ENCODE measurements at regions not wholly inside any gene's neighbourhood (a gene's known extent, or its start where the extent isn't known, plus 50 kb on each side); places are given as distances from the start of the nearest gene placed in this dataset.

DNA sequence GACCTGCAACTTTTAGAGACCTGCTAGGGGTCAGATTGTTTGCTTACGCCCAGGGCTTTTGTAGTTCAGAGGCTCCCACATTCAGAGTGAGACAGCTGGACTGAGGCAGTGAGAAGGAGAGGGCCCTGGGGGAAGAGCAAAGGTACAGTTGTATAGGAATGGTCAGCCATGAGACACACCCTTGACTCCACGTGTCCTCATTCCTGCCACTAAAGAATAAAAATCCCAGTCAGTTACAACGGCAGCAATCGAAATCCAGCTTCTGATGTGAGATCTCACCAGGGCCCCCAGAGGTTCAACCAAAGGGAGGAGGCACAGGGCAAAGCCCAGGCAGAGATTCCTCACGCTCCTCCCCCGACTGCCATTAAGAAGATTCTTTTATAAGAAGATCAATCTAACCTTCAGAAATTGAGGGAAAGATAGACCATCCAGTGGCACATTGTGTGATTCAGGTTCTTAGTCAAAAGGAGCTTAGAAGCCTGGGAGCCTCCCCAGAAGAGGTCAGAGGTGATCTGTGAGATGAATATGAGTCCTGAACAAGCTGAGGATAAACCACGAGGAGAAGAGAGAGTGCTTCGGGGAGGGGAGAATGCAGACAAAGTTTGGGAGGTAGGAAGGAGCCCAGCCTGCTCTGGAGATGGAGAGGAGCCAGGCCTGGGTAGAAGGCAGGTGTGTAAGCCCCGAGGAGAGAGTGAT lies 317.0 kb downstream of the CYP26B1 start:
- H3K4me1 ChIP-seq (ENCODE audit: insufficient read depth) = no peaks in the 10 kb centered on the region
- no peak for ATAC-seq
- Mint-ChIP-seq H3K27me3 (ENCODE audit: insufficient read depth, low read depth, poor library complexity) (peaks cover 5% of the 10 kb centered on the region), H3K36me3 (ENCODE audit: low read depth) (no peaks in the 10 kb centered on the region), H3K27ac (no peak overlapping the region), H3K9me3 (no peaks in the 10 kb centered on the region; the same call in 1 of the 3 replicates), H3K4me1 (no peaks in the 10 kb centered on the region), H3K4me3 (no peak overlapping the region)
- no peaks in the 10 kb centered on the region for H3K27me3 ChIP-seq (ENCODE audit: insufficient read depth)
- no peak overlapping the region for H3K27ac ChIP-seq (ENCODE audit: low read depth)
- TF ChIP-seq, protein P1, sequence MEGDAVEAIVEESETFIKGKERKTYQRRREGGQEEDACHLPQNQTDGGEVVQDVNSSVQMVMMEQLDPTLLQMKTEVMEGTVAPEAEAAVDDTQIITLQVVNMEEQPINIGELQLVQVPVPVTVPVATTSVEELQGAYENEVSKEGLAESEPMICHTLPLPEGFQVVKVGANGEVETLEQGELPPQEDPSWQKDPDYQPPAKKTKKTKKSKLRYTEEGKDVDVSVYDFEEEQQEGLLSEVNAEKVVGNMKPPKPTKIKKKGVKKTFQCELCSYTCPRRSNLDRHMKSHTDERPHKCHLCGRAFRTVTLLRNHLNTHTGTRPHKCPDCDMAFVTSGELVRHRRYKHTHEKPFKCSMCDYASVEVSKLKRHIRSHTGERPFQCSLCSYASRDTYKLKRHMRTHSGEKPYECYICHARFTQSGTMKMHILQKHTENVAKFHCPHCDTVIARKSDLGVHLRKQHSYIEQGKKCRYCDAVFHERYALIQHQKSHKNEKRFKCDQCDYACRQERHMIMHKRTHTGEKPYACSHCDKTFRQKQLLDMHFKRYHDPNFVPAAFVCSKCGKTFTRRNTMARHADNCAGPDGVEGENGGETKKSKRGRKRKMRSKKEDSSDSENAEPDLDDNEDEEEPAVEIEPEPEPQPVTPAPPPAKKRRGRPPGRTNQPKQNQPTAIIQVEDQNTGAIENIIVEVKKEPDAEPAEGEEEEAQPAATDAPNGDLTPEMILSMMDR (conservative IDR thresholded peaks at IDR 0.05; ENCODE audit: low read depth in 2 of 2) = no peak
- TF ChIP-seq ZNF331 (CRISPR knock-in tag; IDR thresholded peaks at IDR 0.05; ENCODE audit: low read depth) (no peak), POLR2AphosphoS5 (IDR thresholded peaks at IDR 0.05; ENCODE audit: low read depth) (no peak), EZH2 (IDR thresholded peaks at IDR 0.05; ENCODE audit: low read depth, unreplicated experiment) (no peak), NANOG (IDR thresholded peaks at IDR 0.05; ENCODE audit: borderline replicate concordance) (no peak)
- TF ChIP-seq, protein P2, sequence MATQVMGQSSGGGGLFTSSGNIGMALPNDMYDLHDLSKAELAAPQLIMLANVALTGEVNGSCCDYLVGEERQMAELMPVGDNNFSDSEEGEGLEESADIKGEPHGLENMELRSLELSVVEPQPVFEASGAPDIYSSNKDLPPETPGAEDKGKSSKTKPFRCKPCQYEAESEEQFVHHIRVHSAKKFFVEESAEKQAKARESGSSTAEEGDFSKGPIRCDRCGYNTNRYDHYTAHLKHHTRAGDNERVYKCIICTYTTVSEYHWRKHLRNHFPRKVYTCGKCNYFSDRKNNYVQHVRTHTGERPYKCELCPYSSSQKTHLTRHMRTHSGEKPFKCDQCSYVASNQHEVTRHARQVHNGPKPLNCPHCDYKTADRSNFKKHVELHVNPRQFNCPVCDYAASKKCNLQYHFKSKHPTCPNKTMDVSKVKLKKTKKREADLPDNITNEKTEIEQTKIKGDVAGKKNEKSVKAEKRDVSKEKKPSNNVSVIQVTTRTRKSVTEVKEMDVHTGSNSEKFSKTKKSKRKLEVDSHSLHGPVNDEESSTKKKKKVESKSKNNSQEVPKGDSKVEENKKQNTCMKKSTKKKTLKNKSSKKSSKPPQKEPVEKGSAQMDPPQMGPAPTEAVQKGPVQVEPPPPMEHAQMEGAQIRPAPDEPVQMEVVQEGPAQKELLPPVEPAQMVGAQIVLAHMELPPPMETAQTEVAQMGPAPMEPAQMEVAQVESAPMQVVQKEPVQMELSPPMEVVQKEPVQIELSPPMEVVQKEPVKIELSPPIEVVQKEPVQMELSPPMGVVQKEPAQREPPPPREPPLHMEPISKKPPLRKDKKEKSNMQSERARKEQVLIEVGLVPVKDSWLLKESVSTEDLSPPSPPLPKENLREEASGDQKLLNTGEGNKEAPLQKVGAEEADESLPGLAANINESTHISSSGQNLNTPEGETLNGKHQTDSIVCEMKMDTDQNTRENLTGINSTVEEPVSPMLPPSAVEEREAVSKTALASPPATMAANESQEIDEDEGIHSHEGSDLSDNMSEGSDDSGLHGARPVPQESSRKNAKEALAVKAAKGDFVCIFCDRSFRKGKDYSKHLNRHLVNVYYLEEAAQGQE (IDR thresholded peaks at IDR 0.05; ENCODE audit: unreplicated experiment) = no peak
- no peaks in the 10 kb centered on the region for H4K20me1 ChIP-seq (replicated peaks; ENCODE audit: insufficient read depth)
- DNase-seq (ENCODE audit: low spot score) = no peak
- H3F3A ChIP-seq (replicated peaks; ENCODE audit: low read depth) = no peaks in the 10 kb centered on the region
- H3K9me2 ChIP-seq (ENCODE audit: insufficient read depth) = peaks cover 5% of the 10 kb centered on the region; the same call in 1 of the 2 replicates
- H3K4me2 ChIP-seq = no peak overlapping the region
- no peaks in the 10 kb centered on the region for H3K79me2 ChIP-seq (replicated peaks; ENCODE audit: insufficient read depth)
- no peak overlapping the region for H3K4me3 ChIP-seq
- H2AFZ ChIP-seq = no peak overlapping the region
- H3K36me3 ChIP-seq (ENCODE audit: insufficient read depth) = no peaks in the 10 kb centered on the region

DNA sequence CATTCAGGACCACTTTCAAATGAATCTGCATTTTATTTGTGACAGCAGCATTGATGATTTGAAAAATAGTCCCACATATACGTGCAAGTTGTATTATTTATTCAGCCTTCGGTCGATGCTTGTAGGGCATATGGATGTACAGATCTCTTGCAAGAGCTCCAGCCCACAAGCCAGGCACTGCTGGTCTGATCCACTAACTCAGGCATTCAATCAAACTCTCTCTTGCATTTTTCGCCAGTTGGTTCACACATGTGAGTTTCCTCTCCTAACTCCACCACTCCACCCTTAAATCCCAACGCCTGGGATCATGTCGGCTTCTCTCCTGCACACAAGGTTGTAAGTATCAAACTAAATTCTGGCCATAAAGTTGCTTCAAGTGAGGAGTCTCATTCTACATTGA lies 318.7 kb downstream of the CYP26B1 start:
- H3K79me2 ChIP-seq (replicated peaks; ENCODE audit: insufficient read depth) = no peaks in the 10 kb centered on the region
- Mint-ChIP-seq H3K36me3 (ENCODE audit: low read depth) (no peaks in the 10 kb centered on the region; the same call in 2 of the 3 replicates), H3K9me3 (peaks cover 12% of the 10 kb centered on the region), H3K4me1 (no peaks in the 10 kb centered on the region), H3K27ac (no peak overlapping the region), H3K4me3 (no peak overlapping the region), H3K27me3 (ENCODE audit: insufficient read depth, low read depth, poor library complexity) (peaks cover 5% of the 10 kb centered on the region)
- no peaks in the 10 kb centered on the region for H3K4me1 ChIP-seq (ENCODE audit: insufficient read depth)
- no peaks in the 10 kb centered on the region for H3K27me3 ChIP-seq (ENCODE audit: insufficient read depth)
- H3K4me2 ChIP-seq = no peak overlapping the region
- no peaks in the 10 kb centered on the region for H4K20me1 ChIP-seq (replicated peaks; ENCODE audit: insufficient read depth)
- ATAC-seq = no peak
- no peaks in the 10 kb centered on the region for H3K36me3 ChIP-seq (ENCODE audit: insufficient read depth)
- no peaks in the 10 kb centered on the region for H3F3A ChIP-seq (replicated peaks; ENCODE audit: low read depth)
- no peak overlapping the region for H3K4me3 ChIP-seq
- H2AFZ ChIP-seq = no peak overlapping the region
- H3K9me2 ChIP-seq (ENCODE audit: insufficient read depth) = peaks cover 5% of the 10 kb centered on the region; the same call in 1 of the 2 replicates
- DNase-seq (ENCODE audit: low spot score) = no peak
- no peak overlapping the region for H3K27ac ChIP-seq (ENCODE audit: low read depth)
- TF ChIP-seq ZNF114 (CRISPR knock-in tag; IDR thresholded peaks at IDR 0.05) (no peak), STAT1 (IDR thresholded peaks at IDR 0.05; ENCODE audit: unreplicated experiment) (no peak), JUNB (IDR thresholded peaks at IDR 0.05; ENCODE audit: unreplicated experiment) (no peak), NANOG (IDR thresholded peaks at IDR 0.05; ENCODE audit: borderline replicate concordance) (no peak)
